GM18861 (cell line): ENCODE measurements at regions not wholly inside any gene's neighbourhood (a gene's known extent, or its start where the extent isn't known, plus 50 kb on each side); places are given as distances from the start of the nearest gene placed in this dataset.

ENCODE experiments used
- ATAC-seq: cut with Tn5 transposase; IDR thresholded peaks from one replicate; pipeline ENCODE4 v1.9.1; 2021; ENCODE audit not compliant: unreplicated experiment

- no peak for ATAC-seq
Observed at GRCh38 chr10:62545160-62546066, 171.2 kb downstream of the ZNF365 start.

DNA sequence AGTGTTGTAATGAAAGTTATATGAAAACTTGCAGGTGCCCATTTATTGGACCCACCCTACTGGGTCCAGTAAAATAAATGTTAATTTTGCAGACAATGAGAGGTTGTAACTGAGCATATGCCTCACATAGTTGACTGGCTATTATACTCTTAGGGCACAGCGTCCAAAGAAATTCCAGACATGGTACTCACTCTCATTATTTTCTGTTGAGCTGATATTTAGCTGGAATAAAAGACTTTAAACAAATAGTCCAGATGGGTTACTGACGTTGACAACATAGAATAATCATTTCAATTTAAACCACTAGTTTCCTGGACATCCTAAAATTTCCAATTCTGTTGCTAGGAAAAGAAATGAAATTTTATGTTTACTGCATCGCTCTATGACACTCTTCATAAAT is 174.5 kb downstream of the ZNF365 start:
- no peak for ATAC-seq

DNA sequence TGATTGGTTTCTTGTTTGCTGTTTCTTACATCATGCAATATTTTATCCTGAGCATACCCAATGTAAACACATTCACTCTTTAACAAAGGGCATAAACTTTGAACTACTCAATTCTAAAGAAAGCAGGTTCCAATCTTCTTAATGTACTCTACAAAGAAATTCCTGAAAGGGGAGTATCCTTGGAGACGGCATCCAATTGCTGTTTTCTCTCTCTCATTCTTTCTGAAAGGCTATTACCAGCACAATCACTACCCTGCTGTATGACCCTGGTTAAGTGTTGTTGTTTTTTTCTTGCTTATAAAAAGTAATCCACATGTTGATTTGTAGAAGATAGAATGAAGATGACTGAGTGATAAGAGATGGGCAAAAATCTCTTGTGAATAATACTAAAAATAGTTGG is 176.0 kb downstream of the ZNF365 start:
- ATAC-seq = no peak

GRCh38 chr10:62554632-62555199 is 180.5 kb downstream of the ZNF365 start:
- peak; percentile 83 for ATAC-seq

- ATAC-seq = no peak
Observed at GRCh38 chr10:62559481-62560200, 185.5 kb downstream of the ZNF365 start.

GRCh38 chr10:62560201-62560819 is 186.1 kb downstream of the ZNF365 start:
- ATAC-seq = no peak

GRCh38 chr10:62561151-62561550 is 187.0 kb downstream of the ZNF365 start:
- ATAC-seq = no peak

DNA sequence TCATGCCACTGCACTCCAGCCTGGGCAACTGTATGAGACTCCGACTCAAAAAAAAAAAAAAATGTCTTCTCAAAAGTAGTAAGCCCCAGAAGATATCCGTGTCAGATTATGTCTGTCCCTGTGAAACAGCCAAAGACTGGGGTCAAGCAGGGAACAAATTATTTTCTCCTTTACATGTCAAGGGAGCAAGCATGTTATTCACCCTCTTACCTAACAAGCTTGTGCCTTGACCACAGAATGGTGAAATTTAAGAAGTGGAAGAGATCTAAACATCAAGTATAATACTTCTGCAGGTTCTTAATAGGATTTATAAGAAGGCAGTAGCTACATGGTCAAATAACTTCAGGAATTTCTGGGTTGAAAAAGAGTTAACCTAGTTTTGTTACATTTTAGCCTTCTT is 187.9 kb downstream of the ZNF365 start:
- no peak for ATAC-seq

- no peak for ATAC-seq
Observed at GRCh38 chr10:62562795-62563194, 188.6 kb downstream of the ZNF365 start.

DNA sequence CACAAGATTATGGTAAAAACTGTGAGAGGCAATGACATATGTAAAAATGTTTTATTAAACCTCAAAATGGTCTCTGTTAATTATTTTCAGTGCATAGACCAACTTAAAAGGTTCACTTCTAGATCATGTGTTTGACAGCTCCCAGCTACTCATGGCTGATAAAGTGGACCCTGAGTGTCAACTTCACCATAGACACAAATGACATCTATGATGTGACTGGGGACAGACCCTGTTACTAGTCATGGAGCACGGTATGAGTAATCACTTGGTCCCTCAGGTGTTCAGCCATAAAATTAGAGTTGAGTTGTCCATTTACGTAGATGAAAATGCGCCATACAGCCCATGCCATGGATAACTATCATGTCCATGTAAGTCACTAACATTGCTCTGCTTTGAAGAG is 199.8 kb downstream of the ZNF365 start:
- no peak for ATAC-seq

DNA sequence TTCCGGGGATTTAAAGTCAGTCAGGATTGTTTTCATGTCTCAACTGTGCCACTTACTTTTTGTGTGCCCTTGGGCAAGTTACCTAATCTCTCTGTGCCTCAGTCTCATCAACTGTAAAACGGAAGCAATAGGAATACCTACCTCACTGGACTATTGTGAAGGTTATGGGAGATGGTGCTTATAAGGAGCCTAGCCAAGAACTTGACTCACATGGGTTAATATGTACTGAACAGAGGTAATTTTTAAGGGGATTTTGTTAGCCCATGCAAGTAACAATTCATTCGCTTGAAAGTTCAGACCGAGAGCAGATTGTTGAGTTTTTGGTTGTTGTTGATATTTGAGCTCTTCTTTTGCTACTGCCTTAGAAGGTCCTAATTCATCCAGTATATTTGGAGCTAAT is 202.9 kb downstream of the ZNF365 start:
- ATAC-seq = no peak

DNA sequence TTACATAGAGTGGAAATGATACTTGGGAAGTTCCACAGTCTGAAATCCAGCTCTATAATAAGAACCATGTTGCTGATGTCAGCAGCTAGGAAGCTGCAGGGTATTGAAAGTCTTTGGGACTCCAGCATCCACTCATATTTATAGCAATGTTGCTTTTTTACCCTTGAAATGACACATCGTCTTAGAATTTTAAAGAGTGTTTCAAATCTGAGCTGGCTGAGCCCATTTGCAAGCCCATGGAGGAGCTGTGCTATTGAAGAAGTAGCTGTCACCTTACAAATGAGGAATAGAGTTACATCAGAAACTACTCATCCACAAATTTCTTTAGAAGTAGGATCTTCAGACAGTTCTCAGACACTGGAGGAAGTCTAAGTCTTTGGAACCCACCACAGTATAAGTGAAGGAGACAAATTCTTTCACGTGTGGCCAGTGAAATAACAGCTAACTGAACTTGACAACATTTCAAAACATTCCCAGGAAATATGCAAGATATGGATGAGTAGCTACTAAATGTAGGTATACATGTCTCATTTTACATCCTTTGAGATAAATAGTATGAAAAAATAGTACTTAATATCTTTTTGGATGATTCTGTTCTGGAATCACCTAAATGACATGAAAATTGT is 203.6 kb downstream of the ZNF365 start:
- ATAC-seq = no peak

DNA sequence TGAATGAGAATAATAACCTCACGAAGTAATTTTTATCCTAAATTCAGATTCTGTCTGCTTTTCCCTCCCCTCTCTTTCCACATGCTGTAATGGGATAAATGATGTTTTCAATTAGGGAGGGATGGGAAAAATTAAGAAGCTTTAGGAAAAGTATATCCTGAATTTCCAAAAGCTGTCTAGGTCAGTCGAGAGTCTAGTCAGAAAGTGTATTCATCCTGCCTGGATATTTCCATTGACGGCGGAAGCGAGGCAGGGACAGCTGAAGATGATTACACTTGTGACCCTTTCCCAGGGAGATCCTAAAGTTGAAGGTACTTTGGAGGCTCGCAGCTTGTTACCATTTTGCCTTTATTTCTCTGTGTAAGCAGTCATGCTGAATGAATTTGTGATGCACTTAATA is 204.1 kb downstream of the ZNF365 start:
- no peak for ATAC-seq

- ATAC-seq = no peak
Observed at GRCh38 chr10:62578916-62579315, 204.7 kb downstream of the ZNF365 start.

DNA sequence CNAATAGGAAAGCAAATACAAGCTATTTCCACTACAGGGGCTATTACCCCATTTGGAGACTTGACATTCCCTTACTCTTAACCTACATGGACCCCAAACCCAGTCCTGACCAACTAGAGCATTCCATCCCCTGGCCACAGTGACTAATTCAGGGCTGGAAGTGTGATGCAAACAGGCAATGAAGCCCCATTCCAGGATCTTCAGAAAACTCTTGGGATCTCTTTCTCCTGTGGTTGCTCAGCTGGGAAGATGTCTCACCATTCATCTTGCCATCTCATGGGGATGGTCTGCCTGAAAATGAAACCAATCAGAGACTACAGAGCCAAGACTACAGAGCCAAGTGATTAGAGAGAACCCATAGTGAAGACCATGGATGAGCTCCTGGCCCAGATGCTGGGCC is 206.2 kb downstream of the ZNF365 start:
- no peak for ATAC-seq

GRCh38 chr10:62581351-62581750 is 207.2 kb downstream of the ZNF365 start:
- no peak for ATAC-seq

- no peak for ATAC-seq
Observed at GRCh38 chr10:62582101-62582705, 208.0 kb downstream of the ZNF365 start.

- no peak for ATAC-seq
Observed at GRCh38 chr10:62582804-62583208, 208.6 kb downstream of the ZNF365 start.

- no peak for ATAC-seq
Observed at GRCh38 chr10:62583876-62584615, 209.9 kb downstream of the ZNF365 start.

- ATAC-seq = no peak
Observed at GRCh38 chr10:62584731-62585130, 210.6 kb downstream of the ZNF365 start.
